ENCODE measurements at regions not wholly inside any gene's neighbourhood (a gene's known extent, or its start where the extent isn't known, plus 50 kb on each side); places are given as distances from the start of the nearest gene placed in this dataset.

DNA sequence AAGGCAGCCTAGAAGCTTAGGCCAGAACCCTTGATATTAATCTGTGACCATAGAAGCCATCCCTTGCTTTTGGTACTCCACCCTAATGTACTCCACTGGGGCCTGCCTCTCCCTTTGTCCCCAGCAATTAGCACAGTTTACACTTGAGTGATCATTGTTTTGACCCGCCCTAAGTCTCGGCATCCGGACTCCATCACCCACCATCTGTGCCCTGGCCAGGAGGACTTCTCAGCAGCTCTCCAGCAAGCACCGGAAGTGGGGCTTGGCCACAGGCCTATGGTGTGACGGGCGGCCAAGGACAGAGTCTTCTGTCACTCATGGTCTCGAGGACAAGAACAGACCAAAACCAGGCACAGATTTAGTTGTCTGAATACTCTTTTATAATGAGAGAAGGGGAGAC, 126.5 kb upstream of the NTF3 start:
- Histone ChIP-seq H2AFZ (ENCODE audit: insufficient read depth, low read depth, low read length, poor library complexity, severe bottlenecking) (no peak overlapping the region), H3K79me2 (ENCODE audit: insufficient read depth, low read length) (no peaks in the 10 kb centered on the region), H3K9me3 (replicated peaks in 1 of 2; ENCODE audit: control insufficient read depth in 1 of 2, insufficient read depth in 1 of 2, low read length in 2 of 2) (no peaks in the 10 kb centered on the region), H3K27ac (ENCODE audit: low read depth in 1 of 2, low read length in 2 of 2) (no peak overlapping the region), H3K9ac (ENCODE audit: insufficient read depth, low read length, poor library complexity, severe bottlenecking) (no peak overlapping the region), H3K36me3 (replicated peaks in 1 of 2; ENCODE audit: control insufficient read depth in 1 of 2, insufficient read depth in 2 of 2, low read length in 2 of 2) (no peaks in the 10 kb centered on the region), H3K4me2 (replicated peaks; ENCODE audit: extremely low read depth, low read length, poor library complexity, severe bottlenecking) (no peak overlapping the region), H3K4me1 (ENCODE audit: control insufficient read depth in 1 of 2, insufficient read depth in 2 of 2, low read length in 2 of 2) (no peaks in the 10 kb centered on the region), H3K27me3 (ENCODE audit: control insufficient read depth in 2 of 2, insufficient read depth in 2 of 2, low read length in 2 of 2) (no peaks in the 10 kb centered on the region), H3K4me3 (replicated peaks in 1 of 3; ENCODE audit: low read depth in 2 of 3, low read length in 3 of 3) (no peak overlapping the region), H4K20me1 (ENCODE audit: insufficient read depth, low read length) (no peaks in the 10 kb centered on the region)
- intact Hi-C loops (cut with micrococcal nuclease) = no loop called here
- TF ChIP-seq, protein P1, sequence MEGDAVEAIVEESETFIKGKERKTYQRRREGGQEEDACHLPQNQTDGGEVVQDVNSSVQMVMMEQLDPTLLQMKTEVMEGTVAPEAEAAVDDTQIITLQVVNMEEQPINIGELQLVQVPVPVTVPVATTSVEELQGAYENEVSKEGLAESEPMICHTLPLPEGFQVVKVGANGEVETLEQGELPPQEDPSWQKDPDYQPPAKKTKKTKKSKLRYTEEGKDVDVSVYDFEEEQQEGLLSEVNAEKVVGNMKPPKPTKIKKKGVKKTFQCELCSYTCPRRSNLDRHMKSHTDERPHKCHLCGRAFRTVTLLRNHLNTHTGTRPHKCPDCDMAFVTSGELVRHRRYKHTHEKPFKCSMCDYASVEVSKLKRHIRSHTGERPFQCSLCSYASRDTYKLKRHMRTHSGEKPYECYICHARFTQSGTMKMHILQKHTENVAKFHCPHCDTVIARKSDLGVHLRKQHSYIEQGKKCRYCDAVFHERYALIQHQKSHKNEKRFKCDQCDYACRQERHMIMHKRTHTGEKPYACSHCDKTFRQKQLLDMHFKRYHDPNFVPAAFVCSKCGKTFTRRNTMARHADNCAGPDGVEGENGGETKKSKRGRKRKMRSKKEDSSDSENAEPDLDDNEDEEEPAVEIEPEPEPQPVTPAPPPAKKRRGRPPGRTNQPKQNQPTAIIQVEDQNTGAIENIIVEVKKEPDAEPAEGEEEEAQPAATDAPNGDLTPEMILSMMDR (IDR thresholded peaks at IDR 0.05) = no peak
- Mint-ChIP-seq H3K4me1 (no peaks in the 10 kb centered on the region), H3K27ac (no peak overlapping the region), H3K9me3 (peaks cover 0 to 6% (median 0%) of the 10 kb centered on the region in 7 donors), H3K36me3 (no peaks in the 10 kb centered on the region), H3K27me3 (ENCODE audit: low read depth in 3 of 3) (peaks cover 0 to 5% (median 0%) of the 10 kb centered on the region in 3 donors), H3K4me3 (no peak overlapping the region)
- 95% methylated on average over 7 of the region's 7 CpGs for WGBS (ENCODE audit: insufficient coverage)
- no peak for DNase-seq

DNA sequence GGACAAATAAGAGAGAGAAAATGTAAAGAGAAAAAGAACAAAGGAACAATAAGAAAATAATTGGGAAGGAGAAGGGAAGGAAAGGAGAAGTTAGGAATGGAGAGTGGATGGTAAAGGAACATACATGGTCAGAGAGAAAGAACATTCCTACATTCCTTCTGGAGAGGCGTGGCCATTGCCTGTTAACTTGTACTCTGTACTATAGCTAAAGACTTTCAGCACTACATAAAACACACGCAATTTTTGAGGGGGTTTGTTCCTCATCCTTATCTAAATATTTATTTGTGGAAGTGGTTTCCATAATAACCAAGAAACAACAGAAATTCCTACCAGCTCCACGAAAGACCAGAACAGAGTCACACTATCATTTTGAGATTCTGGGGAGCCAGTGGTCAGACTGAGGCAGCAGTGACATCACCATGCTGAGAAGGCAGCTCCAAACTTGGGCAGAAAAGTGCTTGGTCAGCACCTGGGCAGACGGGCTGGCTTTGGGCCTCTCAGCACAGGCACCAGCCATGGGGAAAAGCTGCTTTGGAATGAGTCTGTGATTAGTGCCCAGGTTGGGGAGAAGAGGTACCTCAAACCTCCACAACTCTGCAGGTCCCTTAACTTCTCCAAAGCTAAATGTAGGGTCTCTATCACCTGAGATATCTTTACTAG, 125.9 kb upstream of the NTF3 start:
- Histone ChIP-seq H3K27me3 (ENCODE audit: control insufficient read depth in 2 of 2, insufficient read depth in 2 of 2, low read length in 2 of 2) (no peaks in the 10 kb centered on the region), H3K4me2 (replicated peaks; ENCODE audit: extremely low read depth, low read length, poor library complexity, severe bottlenecking) (no peak overlapping the region), H3K9me3 (replicated peaks in 1 of 2; ENCODE audit: control insufficient read depth in 1 of 2, insufficient read depth in 1 of 2, low read length in 2 of 2) (no peaks in the 10 kb centered on the region), H3K9ac (ENCODE audit: insufficient read depth, low read length, poor library complexity, severe bottlenecking) (no peak overlapping the region), H3K4me1 (ENCODE audit: control insufficient read depth in 1 of 2, insufficient read depth in 2 of 2, low read length in 2 of 2) (no peaks in the 10 kb centered on the region), H3K36me3 (replicated peaks in 1 of 2; ENCODE audit: control insufficient read depth in 1 of 2, insufficient read depth in 2 of 2, low read length in 2 of 2) (no peaks in the 10 kb centered on the region), H3K79me2 (ENCODE audit: insufficient read depth, low read length) (no peaks in the 10 kb centered on the region), H3K27ac (ENCODE audit: low read depth in 1 of 2, low read length in 2 of 2) (no peak overlapping the region), H2AFZ (ENCODE audit: insufficient read depth, low read depth, low read length, poor library complexity, severe bottlenecking) (no peak overlapping the region), H3K4me3 (replicated peaks in 1 of 3; ENCODE audit: low read depth in 2 of 3, low read length in 3 of 3) (no peak overlapping the region), H4K20me1 (ENCODE audit: insufficient read depth, low read length) (no peaks in the 10 kb centered on the region)
- TF ChIP-seq, protein P1 (IDR thresholded peaks at IDR 0.05) = no peak
- no peak overlapping the region for H3K4me3 Mint-ChIP-seq
- H3K27ac Mint-ChIP-seq = no peak overlapping the region
- peaks cover 0 to 6% (median 0%) of the 10 kb centered on the region in 7 donors for H3K9me3 Mint-ChIP-seq
- H3K27me3 Mint-ChIP-seq (ENCODE audit: low read depth in 3 of 3) = peaks cover 0 to 5% (median 0%) of the 10 kb centered on the region in 3 donors
- H3K4me1 Mint-ChIP-seq = no peaks in the 10 kb centered on the region
- WGBS (ENCODE audit: insufficient coverage) = 100% methylated on average over 1 of the region's 4 CpGs
- DNase-seq = no peak
- H3K36me3 Mint-ChIP-seq = no peaks in the 10 kb centered on the region
- intact Hi-C loops (cut with micrococcal nuclease) = no loop called here
